Right lobe of liver (tissue), 4 donors: ENCODE measurements at regions not wholly inside any gene's neighbourhood (a gene's known extent, or its start where the extent isn't known, plus 50 kb on each side); places are given as distances from the start of the nearest gene placed in this dataset.

Source experiments
- POLR2A ChIP-seq: fragments of 450-650 bp; IDR thresholded peaks from one replicate; pipeline ENCODE4 v1.6.1; 2017; ENCODE audit warnings: antibody characterized with exemption, mild to moderate bottlenecking
- TF ChIP-seq, protein P1 (sequence below), 4 donors: fragments of 200-600 bp in 3 of 4; fragments of 450-650 bp in 1 of 4; IDR thresholded peaks; one replicate each; pipeline versions ENCODE4 v1.5.1 to v1.8.0; 2016 to 2022; ENCODE audit warnings: antibody characterized with exemption in 4 of 4, mild to moderate bottlenecking in 2 of 4
- donor health status: DM: no; HTN: no; CAD: no.
- donor health status: DM: no; HTN: no; CAD: no.
- donor health status: DM: no; HTN: yes; CAD: no.

DNA sequence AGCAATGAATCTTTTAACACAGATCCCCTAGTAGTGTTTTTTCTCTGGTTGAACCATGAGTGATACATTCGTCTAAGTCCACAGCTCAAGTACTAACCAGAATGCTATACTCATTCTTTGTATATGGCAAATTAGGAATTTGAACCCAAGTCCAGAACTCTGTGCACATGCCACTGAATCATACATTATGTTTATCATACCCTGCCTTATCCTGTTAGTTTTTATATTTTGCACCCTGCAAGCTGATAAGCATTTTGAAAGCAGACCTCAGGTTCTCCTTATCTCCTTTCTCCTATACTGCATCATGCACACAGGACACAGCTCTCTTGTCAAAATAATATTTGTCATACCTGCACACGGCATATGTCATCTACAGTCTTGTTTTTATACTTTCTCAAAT, 54.6 kb upstream of the ELL2 start:
- TF ChIP-seq, protein P1, sequence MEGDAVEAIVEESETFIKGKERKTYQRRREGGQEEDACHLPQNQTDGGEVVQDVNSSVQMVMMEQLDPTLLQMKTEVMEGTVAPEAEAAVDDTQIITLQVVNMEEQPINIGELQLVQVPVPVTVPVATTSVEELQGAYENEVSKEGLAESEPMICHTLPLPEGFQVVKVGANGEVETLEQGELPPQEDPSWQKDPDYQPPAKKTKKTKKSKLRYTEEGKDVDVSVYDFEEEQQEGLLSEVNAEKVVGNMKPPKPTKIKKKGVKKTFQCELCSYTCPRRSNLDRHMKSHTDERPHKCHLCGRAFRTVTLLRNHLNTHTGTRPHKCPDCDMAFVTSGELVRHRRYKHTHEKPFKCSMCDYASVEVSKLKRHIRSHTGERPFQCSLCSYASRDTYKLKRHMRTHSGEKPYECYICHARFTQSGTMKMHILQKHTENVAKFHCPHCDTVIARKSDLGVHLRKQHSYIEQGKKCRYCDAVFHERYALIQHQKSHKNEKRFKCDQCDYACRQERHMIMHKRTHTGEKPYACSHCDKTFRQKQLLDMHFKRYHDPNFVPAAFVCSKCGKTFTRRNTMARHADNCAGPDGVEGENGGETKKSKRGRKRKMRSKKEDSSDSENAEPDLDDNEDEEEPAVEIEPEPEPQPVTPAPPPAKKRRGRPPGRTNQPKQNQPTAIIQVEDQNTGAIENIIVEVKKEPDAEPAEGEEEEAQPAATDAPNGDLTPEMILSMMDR (IDR thresholded peaks at IDR 0.05): no peak
- TF ChIP-seq POLR2A: no peak
